ENCODE measurements at regions not wholly inside any gene's neighbourhood (a gene's known extent, or its start where the extent isn't known, plus 50 kb on each side); places are given as distances from the start of the nearest gene placed in this dataset.
A peak's percentile ranks its signal among the peaks of the same experiment; 100 is the strongest.

GRCh38 chr3:63034101-63034500 lies 158.9 kb upstream of the CADPS start:
- Histone ChIP-seq H3K9me3 (ENCODE audit: low read depth) (no peaks in the 10 kb centered on the region), H3K4me3 (no peak overlapping the region), H3K27ac (no peak overlapping the region), H3K4me2 (no peak overlapping the region), H2AFZ (no peak overlapping the region), H3K27me3 (no peaks in the 10 kb centered on the region), H4K20me1 (ENCODE audit: insufficient read depth, poor library complexity, severe bottlenecking) (no peaks in the 10 kb centered on the region), H3K36me3 (replicated peaks; ENCODE audit: insufficient read depth, low read depth) (no peaks in the 10 kb centered on the region), H3K9me2 (replicated peaks; ENCODE audit: insufficient read depth) (no peaks in the 10 kb centered on the region), H3K79me2 (no peaks in the 10 kb centered on the region), H3K4me1 (ENCODE audit: insufficient read depth) (no peaks in the 10 kb centered on the region)
- no peak for TF ChIP-seq EZH2 (IDR thresholded peaks at IDR 0.05; ENCODE audit: borderline replicate concordance)
- TF ChIP-seq, protein P1, sequence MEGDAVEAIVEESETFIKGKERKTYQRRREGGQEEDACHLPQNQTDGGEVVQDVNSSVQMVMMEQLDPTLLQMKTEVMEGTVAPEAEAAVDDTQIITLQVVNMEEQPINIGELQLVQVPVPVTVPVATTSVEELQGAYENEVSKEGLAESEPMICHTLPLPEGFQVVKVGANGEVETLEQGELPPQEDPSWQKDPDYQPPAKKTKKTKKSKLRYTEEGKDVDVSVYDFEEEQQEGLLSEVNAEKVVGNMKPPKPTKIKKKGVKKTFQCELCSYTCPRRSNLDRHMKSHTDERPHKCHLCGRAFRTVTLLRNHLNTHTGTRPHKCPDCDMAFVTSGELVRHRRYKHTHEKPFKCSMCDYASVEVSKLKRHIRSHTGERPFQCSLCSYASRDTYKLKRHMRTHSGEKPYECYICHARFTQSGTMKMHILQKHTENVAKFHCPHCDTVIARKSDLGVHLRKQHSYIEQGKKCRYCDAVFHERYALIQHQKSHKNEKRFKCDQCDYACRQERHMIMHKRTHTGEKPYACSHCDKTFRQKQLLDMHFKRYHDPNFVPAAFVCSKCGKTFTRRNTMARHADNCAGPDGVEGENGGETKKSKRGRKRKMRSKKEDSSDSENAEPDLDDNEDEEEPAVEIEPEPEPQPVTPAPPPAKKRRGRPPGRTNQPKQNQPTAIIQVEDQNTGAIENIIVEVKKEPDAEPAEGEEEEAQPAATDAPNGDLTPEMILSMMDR (IDR thresholded peaks at IDR 0.05; ENCODE audit: poor library complexity), result no peak
- no peak for TF ChIP-seq EZH2phosphoT487 (IDR thresholded peaks at IDR 0.05; ENCODE audit: low read depth, severe bottlenecking, unreplicated experiment)
- no peak for DNase-seq (ENCODE audit: low spot score)
- 97% methylated on average over 1 of the region's 1 CpG for WGBS (ENCODE audit: low lambda C conversion rate, missing lambda C conversion rate)

DNA sequence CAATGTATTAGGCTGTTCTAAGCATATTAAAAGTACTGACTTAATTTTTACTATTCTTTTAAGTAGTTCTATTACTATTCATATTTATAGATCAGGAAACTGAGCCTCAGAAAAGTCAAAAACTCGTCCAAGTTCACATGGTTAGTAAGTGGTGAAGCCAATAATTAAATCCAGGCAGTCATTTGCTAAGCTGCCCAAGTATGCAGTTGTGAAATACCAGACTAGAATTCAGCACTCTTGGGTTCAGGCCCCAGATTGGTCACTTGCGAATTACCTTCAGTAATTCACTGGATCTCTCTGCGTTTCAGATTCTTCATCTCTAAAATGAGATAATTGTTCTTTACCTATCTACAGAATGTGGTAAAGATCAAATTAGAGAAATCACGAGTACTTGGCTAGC lies 161.9 kb upstream of the CADPS start:
- H3K4me3 ChIP-seq, result no peak overlapping the region
- H3K27ac ChIP-seq, result no peak overlapping the region
- TF ChIP-seq EZH2phosphoT487 (IDR thresholded peaks at IDR 0.05; ENCODE audit: low read depth, severe bottlenecking, unreplicated experiment) (no peak), EZH2 (IDR thresholded peaks at IDR 0.05; ENCODE audit: borderline replicate concordance) (no peak)
- TF ChIP-seq, protein P1 (IDR thresholded peaks at IDR 0.05; ENCODE audit: poor library complexity), result no peak
- H3K4me1 ChIP-seq (ENCODE audit: insufficient read depth), result no peaks in the 10 kb centered on the region
- no peaks in the 10 kb centered on the region for H3K36me3 ChIP-seq (replicated peaks; ENCODE audit: insufficient read depth, low read depth)
- no peaks in the 10 kb centered on the region for H4K20me1 ChIP-seq (ENCODE audit: insufficient read depth, poor library complexity, severe bottlenecking)
- no peaks in the 10 kb centered on the region for H3K9me2 ChIP-seq (replicated peaks; ENCODE audit: insufficient read depth)
- no peaks in the 10 kb centered on the region for H3K79me2 ChIP-seq
- WGBS (ENCODE audit: low lambda C conversion rate, missing lambda C conversion rate), result 75% methylated on average over 4 of the region's 4 CpGs
- no peaks in the 10 kb centered on the region for H3K9me3 ChIP-seq (ENCODE audit: low read depth)
- H2AFZ ChIP-seq, result no peak overlapping the region
- H3K4me2 ChIP-seq, result no peak overlapping the region
- no peak for DNase-seq (ENCODE audit: low spot score)
- no peaks in the 10 kb centered on the region for H3K27me3 ChIP-seq

DNA sequence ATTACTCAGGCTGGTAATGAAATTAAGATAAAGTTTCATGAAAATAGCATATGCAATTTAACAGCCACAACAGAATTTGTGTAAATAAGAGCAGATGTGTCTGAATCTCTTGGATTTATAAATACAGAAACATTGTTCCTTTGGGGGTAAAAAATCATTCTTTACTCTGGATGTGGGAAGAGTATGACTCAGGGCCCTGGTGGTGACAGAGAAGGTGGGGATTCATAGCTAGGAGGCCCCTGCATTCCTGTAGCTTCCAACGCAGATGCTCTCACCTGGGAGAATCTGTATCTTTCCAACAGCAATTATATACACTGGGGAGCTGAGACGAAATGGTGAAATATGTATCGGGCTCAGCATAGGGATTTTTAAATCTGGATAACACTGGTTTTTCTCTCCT lies 167.6 kb upstream of the CADPS start:
- Histone ChIP-seq H3K4me1 (ENCODE audit: insufficient read depth) (no peaks in the 10 kb centered on the region), H3K4me2 (no peak overlapping the region), H3K4me3 (no peak overlapping the region), H3K9me3 (ENCODE audit: low read depth) (no peaks in the 10 kb centered on the region), H3K27ac (no peak overlapping the region), H3K27me3 (no peaks in the 10 kb centered on the region), H2AFZ (no peak overlapping the region), H3K36me3 (replicated peaks; ENCODE audit: insufficient read depth, low read depth) (no peaks in the 10 kb centered on the region), H3K79me2 (no peaks in the 10 kb centered on the region), H3K9me2 (replicated peaks; ENCODE audit: insufficient read depth) (no peaks in the 10 kb centered on the region), H4K20me1 (ENCODE audit: insufficient read depth, poor library complexity, severe bottlenecking) (no peaks in the 10 kb centered on the region)
- WGBS (ENCODE audit: low lambda C conversion rate, missing lambda C conversion rate), result 81% methylated on average over 3 of the region's 3 CpGs
- no peak for TF ChIP-seq EZH2 (IDR thresholded peaks at IDR 0.05; ENCODE audit: borderline replicate concordance)
- TF ChIP-seq EZH2phosphoT487 (IDR thresholded peaks at IDR 0.05; ENCODE audit: low read depth, severe bottlenecking, unreplicated experiment), result no peak
- TF ChIP-seq, protein P1 (IDR thresholded peaks at IDR 0.05; ENCODE audit: poor library complexity), result no peak
- DNase-seq (ENCODE audit: low spot score), result no peak

- 75% methylated on average over 1 of the region's 1 CpG for WGBS (ENCODE audit: low lambda C conversion rate, missing lambda C conversion rate)
- no peaks in the 10 kb centered on the region for H3K79me2 ChIP-seq
- H4K20me1 ChIP-seq (ENCODE audit: insufficient read depth, poor library complexity, severe bottlenecking), result no peaks in the 10 kb centered on the region
- no peaks in the 10 kb centered on the region for H3K9me3 ChIP-seq (ENCODE audit: low read depth)
- no peak overlapping the region for H2AFZ ChIP-seq
- TF ChIP-seq, protein P1 (IDR thresholded peaks at IDR 0.05; ENCODE audit: poor library complexity), result no peak
- TF ChIP-seq EZH2 (IDR thresholded peaks at IDR 0.05; ENCODE audit: borderline replicate concordance) (no peak), EZH2phosphoT487 (IDR thresholded peaks at IDR 0.05; ENCODE audit: low read depth, severe bottlenecking, unreplicated experiment) (no peak)
- no peak overlapping the region for H3K27ac ChIP-seq
- no peaks in the 10 kb centered on the region for H3K9me2 ChIP-seq (replicated peaks; ENCODE audit: insufficient read depth)
- H3K4me1 ChIP-seq (ENCODE audit: insufficient read depth), result no peaks in the 10 kb centered on the region
- peak; percentile 41 for DNase-seq (ENCODE audit: low spot score)
- H3K27me3 ChIP-seq, result no peaks in the 10 kb centered on the region
- H3K36me3 ChIP-seq (replicated peaks; ENCODE audit: insufficient read depth, low read depth), result no peaks in the 10 kb centered on the region
- H3K4me3 ChIP-seq, result no peak overlapping the region
- no peak overlapping the region for H3K4me2 ChIP-seq
These were observed 168.4 kb upstream of the CADPS start for GRCh38 chr3:63043631-63044030.

Data from hepatocyte (in vitro differentiated cells).